ENCODE measurements at regions not wholly inside any gene's neighbourhood (a gene's known extent, or its start where the extent isn't known, plus 50 kb on each side); places are given as distances from the start of the nearest gene placed in this dataset.

- H3K9ac ChIP-seq (ENCODE audit: low read length), result no peak overlapping the region
- H3K4me1 ChIP-seq (ENCODE audit: control insufficient read depth, insufficient read depth, low read length), result peaks cover 19% of the 10 kb centered on the region
- no peaks in the 10 kb centered on the region for H3K36me3 ChIP-seq (ENCODE audit: control insufficient read depth, insufficient read depth, low read length)
- H3K27me3 ChIP-seq (ENCODE audit: control insufficient read depth, insufficient read depth, low read length), result no peaks in the 10 kb centered on the region
- H3K9me3 ChIP-seq (ENCODE audit: control insufficient read depth, insufficient read depth, low read depth, low read length), result no peaks in the 10 kb centered on the region
- H3K4me3 ChIP-seq (ENCODE audit: low read depth, low read length), result no peak overlapping the region
- H3K27ac ChIP-seq (ENCODE audit: low read depth, low read length), result no peak overlapping the region
These were observed 437.1 kb upstream of the TLE4 start for GRCh38 chr9:79134654-79135053.

GRCh38 chr9:79135681-79136415 lies 435.9 kb upstream of the TLE4 start:
- Histone ChIP-seq H3K27me3 (ENCODE audit: control insufficient read depth, insufficient read depth, low read length) (no peaks in the 10 kb centered on the region), H3K9ac (ENCODE audit: low read length) (no peak overlapping the region), H3K27ac (ENCODE audit: low read depth, low read length) (no peak overlapping the region), H3K4me3 (ENCODE audit: low read depth, low read length) (no peak overlapping the region), H3K4me1 (ENCODE audit: control insufficient read depth, insufficient read depth, low read length) (peaks cover 19% of the 10 kb centered on the region), H3K36me3 (ENCODE audit: control insufficient read depth, insufficient read depth, low read length) (no peaks in the 10 kb centered on the region), H3K9me3 (ENCODE audit: control insufficient read depth, insufficient read depth, low read depth, low read length) (no peaks in the 10 kb centered on the region)

- H3K27ac ChIP-seq (ENCODE audit: low read depth, low read length), result no peak overlapping the region
- no peak overlapping the region for H3K4me3 ChIP-seq (ENCODE audit: low read depth, low read length)
- no peaks in the 10 kb centered on the region for H3K4me1 ChIP-seq (ENCODE audit: control insufficient read depth, insufficient read depth, low read length)
- H3K9ac ChIP-seq (ENCODE audit: low read length), result no peak overlapping the region
- no peaks in the 10 kb centered on the region for H3K36me3 ChIP-seq (ENCODE audit: control insufficient read depth, insufficient read depth, low read length)
- no peaks in the 10 kb centered on the region for H3K9me3 ChIP-seq (ENCODE audit: control insufficient read depth, insufficient read depth, low read depth, low read length)
- no peaks in the 10 kb centered on the region for H3K27me3 ChIP-seq (ENCODE audit: control insufficient read depth, insufficient read depth, low read length)
These were observed 431.0 kb upstream of the TLE4 start for GRCh38 chr9:79140751-79141150.

GRCh38 chr9:79143211-79143610 lies 428.6 kb upstream of the TLE4 start:
- no peak overlapping the region for H3K27ac ChIP-seq (ENCODE audit: low read depth, low read length)
- no peak overlapping the region for H3K9ac ChIP-seq (ENCODE audit: low read length)
- H3K9me3 ChIP-seq (ENCODE audit: control insufficient read depth, insufficient read depth, low read depth, low read length), result no peaks in the 10 kb centered on the region
- H3K4me3 ChIP-seq (ENCODE audit: low read depth, low read length), result no peak overlapping the region
- no peaks in the 10 kb centered on the region for H3K36me3 ChIP-seq (ENCODE audit: control insufficient read depth, insufficient read depth, low read length)
- H3K4me1 ChIP-seq (ENCODE audit: control insufficient read depth, insufficient read depth, low read length), result no peaks in the 10 kb centered on the region
- no peaks in the 10 kb centered on the region for H3K27me3 ChIP-seq (ENCODE audit: control insufficient read depth, insufficient read depth, low read length)

GRCh38 chr9:79145442-79145841 lies 426.3 kb upstream of the TLE4 start:
- Histone ChIP-seq H3K36me3 (ENCODE audit: control insufficient read depth, insufficient read depth, low read length) (no peaks in the 10 kb centered on the region), H3K9me3 (ENCODE audit: control insufficient read depth, insufficient read depth, low read depth, low read length) (no peaks in the 10 kb centered on the region), H3K4me1 (ENCODE audit: control insufficient read depth, insufficient read depth, low read length) (no peaks in the 10 kb centered on the region), H3K27me3 (ENCODE audit: control insufficient read depth, insufficient read depth, low read length) (no peaks in the 10 kb centered on the region), H3K4me3 (ENCODE audit: low read depth, low read length) (no peak overlapping the region), H3K27ac (ENCODE audit: low read depth, low read length) (no peak overlapping the region), H3K9ac (ENCODE audit: low read length) (no peak overlapping the region)

- no peaks in the 10 kb centered on the region for H3K4me1 ChIP-seq (ENCODE audit: control insufficient read depth, insufficient read depth, low read length)
- no peak overlapping the region for H3K27ac ChIP-seq (ENCODE audit: low read depth, low read length)
- H3K36me3 ChIP-seq (ENCODE audit: control insufficient read depth, insufficient read depth, low read length), result no peaks in the 10 kb centered on the region
- no peaks in the 10 kb centered on the region for H3K27me3 ChIP-seq (ENCODE audit: control insufficient read depth, insufficient read depth, low read length)
- H3K4me3 ChIP-seq (ENCODE audit: low read depth, low read length), result no peak overlapping the region
- no peaks in the 10 kb centered on the region for H3K9me3 ChIP-seq (ENCODE audit: control insufficient read depth, insufficient read depth, low read depth, low read length)
- no peak overlapping the region for H3K9ac ChIP-seq (ENCODE audit: low read length)
These were observed 422.2 kb upstream of the TLE4 start for GRCh38 chr9:79149585-79149984.

GRCh38 chr9:79151791-79152190 lies 420.0 kb upstream of the TLE4 start:
- no peaks in the 10 kb centered on the region for H3K36me3 ChIP-seq (ENCODE audit: control insufficient read depth, insufficient read depth, low read length)
- no peak overlapping the region for H3K27ac ChIP-seq (ENCODE audit: low read depth, low read length)
- H3K9ac ChIP-seq (ENCODE audit: low read length), result no peak overlapping the region
- H3K9me3 ChIP-seq (ENCODE audit: control insufficient read depth, insufficient read depth, low read depth, low read length), result no peaks in the 10 kb centered on the region
- H3K4me3 ChIP-seq (ENCODE audit: low read depth, low read length), result no peak overlapping the region
- no peaks in the 10 kb centered on the region for H3K4me1 ChIP-seq (ENCODE audit: control insufficient read depth, insufficient read depth, low read length)
- H3K27me3 ChIP-seq (ENCODE audit: control insufficient read depth, insufficient read depth, low read length), result no peaks in the 10 kb centered on the region

- Histone ChIP-seq H3K36me3 (ENCODE audit: control insufficient read depth, insufficient read depth, low read length) (no peaks in the 10 kb centered on the region), H3K27me3 (ENCODE audit: control insufficient read depth, insufficient read depth, low read length) (no peaks in the 10 kb centered on the region), H3K9ac (ENCODE audit: low read length) (no peak overlapping the region), H3K9me3 (ENCODE audit: control insufficient read depth, insufficient read depth, low read depth, low read length) (no peaks in the 10 kb centered on the region), H3K27ac (ENCODE audit: low read depth, low read length) (no peak overlapping the region), H3K4me3 (ENCODE audit: low read depth, low read length) (no peak overlapping the region), H3K4me1 (ENCODE audit: control insufficient read depth, insufficient read depth, low read length) (no peaks in the 10 kb centered on the region)
These were observed 419.5 kb upstream of the TLE4 start for GRCh38 chr9:79152306-79152705.

- Histone ChIP-seq H3K27me3 (ENCODE audit: control insufficient read depth, insufficient read depth, low read length) (no peaks in the 10 kb centered on the region), H3K27ac (ENCODE audit: low read depth, low read length) (no peak overlapping the region), H3K36me3 (ENCODE audit: control insufficient read depth, insufficient read depth, low read length) (no peaks in the 10 kb centered on the region), H3K9me3 (ENCODE audit: control insufficient read depth, insufficient read depth, low read depth, low read length) (no peaks in the 10 kb centered on the region), H3K9ac (ENCODE audit: low read length) (no peak overlapping the region), H3K4me1 (ENCODE audit: control insufficient read depth, insufficient read depth, low read length) (no peaks in the 10 kb centered on the region), H3K4me3 (ENCODE audit: low read depth, low read length) (no peak overlapping the region)
These were observed 417.0 kb upstream of the TLE4 start for GRCh38 chr9:79154806-79155205.

- Histone ChIP-seq H3K27ac (ENCODE audit: low read depth, low read length) (no peak overlapping the region), H3K27me3 (ENCODE audit: control insufficient read depth, insufficient read depth, low read length) (no peaks in the 10 kb centered on the region), H3K36me3 (ENCODE audit: control insufficient read depth, insufficient read depth, low read length) (no peaks in the 10 kb centered on the region), H3K4me3 (ENCODE audit: low read depth, low read length) (no peak overlapping the region), H3K9ac (ENCODE audit: low read length) (no peak overlapping the region), H3K9me3 (ENCODE audit: control insufficient read depth, insufficient read depth, low read depth, low read length) (no peaks in the 10 kb centered on the region), H3K4me1 (ENCODE audit: control insufficient read depth, insufficient read depth, low read length) (no peaks in the 10 kb centered on the region)
These were observed 416.5 kb upstream of the TLE4 start for GRCh38 chr9:79155308-79155707.

GRCh38 chr9:79163544-79163943 lies 408.2 kb upstream of the TLE4 start:
- no peaks in the 10 kb centered on the region for H3K4me1 ChIP-seq (ENCODE audit: control insufficient read depth, insufficient read depth, low read length)
- H3K4me3 ChIP-seq (ENCODE audit: low read depth, low read length), result no peak overlapping the region
- H3K27me3 ChIP-seq (ENCODE audit: control insufficient read depth, insufficient read depth, low read length), result no peaks in the 10 kb centered on the region
- no peak overlapping the region for H3K9ac ChIP-seq (ENCODE audit: low read length)
- no peak overlapping the region for H3K27ac ChIP-seq (ENCODE audit: low read depth, low read length)
- no peaks in the 10 kb centered on the region for H3K36me3 ChIP-seq (ENCODE audit: control insufficient read depth, insufficient read depth, low read length)
- no peaks in the 10 kb centered on the region for H3K9me3 ChIP-seq (ENCODE audit: control insufficient read depth, insufficient read depth, low read depth, low read length)

GRCh38 chr9:79164406-79164805 lies 407.4 kb upstream of the TLE4 start:
- no peaks in the 10 kb centered on the region for H3K27me3 ChIP-seq (ENCODE audit: control insufficient read depth, insufficient read depth, low read length)
- H3K9ac ChIP-seq (ENCODE audit: low read length), result no peak overlapping the region
- no peak overlapping the region for H3K4me3 ChIP-seq (ENCODE audit: low read depth, low read length)
- no peaks in the 10 kb centered on the region for H3K4me1 ChIP-seq (ENCODE audit: control insufficient read depth, insufficient read depth, low read length)
- H3K36me3 ChIP-seq (ENCODE audit: control insufficient read depth, insufficient read depth, low read length), result no peaks in the 10 kb centered on the region
- H3K27ac ChIP-seq (ENCODE audit: low read depth, low read length), result no peak overlapping the region
- no peaks in the 10 kb centered on the region for H3K9me3 ChIP-seq (ENCODE audit: control insufficient read depth, insufficient read depth, low read depth, low read length)
